H9 (cell line): ENCODE measurements at regions not wholly inside any gene's neighbourhood (a gene's known extent, or its start where the extent isn't known, plus 50 kb on each side); places are given as distances from the start of the nearest gene placed in this dataset.

Experiments
- DNase-seq: peaks from one replicate; pipeline ENCODE4 v3.0.0-alpha.2; 2017
- H2AFZ ChIP-seq: one replicate; pipeline ENCODE4 v1.6.1; 2013; ENCODE audit warnings: mild to moderate bottlenecking, low read length, control low read depth, moderate library complexity
- H2AK5ac ChIP-seq: 2 replicates; pipeline ENCODE4 v1.6.1; 2013; ENCODE audit warnings: low read length, control low read depth, mixed read lengths; ENCODE audit not compliant: insufficient read length
- H2BK120ac ChIP-seq: one replicate; pipeline ENCODE4 v1.6.1; 2013; ENCODE audit warnings: low read depth, mild to moderate bottlenecking, low read length, control low read depth, inconsistent platforms; ENCODE audit not compliant: poor library complexity, severe bottlenecking
- H2BK12ac ChIP-seq: 2 replicates; pipeline ENCODE4 v1.6.1; 2013; ENCODE audit warnings: low read length, control low read depth, mixed read lengths, low read depth; ENCODE audit not compliant: insufficient read length
- H2BK15ac ChIP-seq: 2 replicates; pipeline ENCODE4 v1.6.1; 2013; ENCODE audit warnings: low read depth, low read length, control low read depth
- H2BK20ac ChIP-seq: one replicate; pipeline ENCODE4 v1.6.1; 2013; ENCODE audit warnings: low read depth, mild to moderate bottlenecking, low read length, control low read depth, inconsistent platforms; ENCODE audit not compliant: poor library complexity, severe bottlenecking
- H2BK5ac ChIP-seq: 2 replicates; pipeline ENCODE4 v1.6.1; 2013; ENCODE audit warnings: low read length, control low read depth, mixed read lengths; ENCODE audit not compliant: insufficient read length
- H3K14ac ChIP-seq: 2 replicates; pipeline ENCODE4 v1.6.1; 2013; ENCODE audit warnings: low read length, control low read depth; ENCODE audit not compliant: insufficient read depth
- H3K18ac ChIP-seq: 2 replicates; pipeline ENCODE4 v1.6.1; 2013; ENCODE audit warnings: low read depth, mild to moderate bottlenecking, mixed read lengths, low read length, control low read depth; ENCODE audit not compliant: insufficient read length
- H3K23ac ChIP-seq: 2 replicates; pipeline ENCODE4 v1.6.1; 2013; ENCODE audit warnings: low read length, control low read depth, mixed read lengths, low read depth; ENCODE audit not compliant: insufficient read length
- H3K23me2 ChIP-seq: 2 replicates; pipeline ENCODE4 v1.6.1; 2013; ENCODE audit warnings: low read depth, mild to moderate bottlenecking, mixed read lengths, low read length, control low read depth; ENCODE audit not compliant: insufficient read length, poor library complexity, severe bottlenecking
- H3K27ac ChIP-seq: 2 replicates; pipeline ENCODE4 v1.5.1; 2013; ENCODE audit warnings: low read length, control low read depth, mixed read lengths, low read depth; ENCODE audit not compliant: insufficient read length
- H3K27me3 ChIP-seq: 2 replicates; pipeline ENCODE4 v1.6.1; 2013; ENCODE audit warnings: low read length, control low read depth, inconsistent platforms; ENCODE audit not compliant: insufficient read depth
- H3K4ac ChIP-seq: 2 replicates; pipeline ENCODE4 v1.6.1; 2013; ENCODE audit warnings: low read depth, mild to moderate bottlenecking, control low read depth, inconsistent platforms, low read length, moderate library complexity
- H3K4me1 ChIP-seq: 2 replicates; pipeline ENCODE4 v1.6.1; 2013; ENCODE audit warnings: low read length, control low read depth, inconsistent platforms; ENCODE audit not compliant: insufficient read depth
- H3K4me2 ChIP-seq: 2 replicates; pipeline ENCODE4 v1.6.1; 2013; ENCODE audit warnings: low read length, control low read depth, mixed read lengths; ENCODE audit not compliant: insufficient read length, insufficient read depth
- H3K56ac ChIP-seq: 2 replicates; pipeline ENCODE4 v1.6.1; 2013; ENCODE audit warnings: low read depth, mild to moderate bottlenecking, mixed read lengths, low read length, control low read depth; ENCODE audit not compliant: insufficient read length
- H3K79me1 ChIP-seq: 2 replicates; pipeline ENCODE4 v1.6.1; 2013; ENCODE audit warnings: low read depth, mild to moderate bottlenecking, moderate library complexity, low read length, control low read depth, inconsistent platforms; ENCODE audit not compliant: insufficient read depth, poor library complexity, severe bottlenecking
- H3K79me2 ChIP-seq: 2 replicates; pipeline ENCODE4 v1.6.1; 2013; ENCODE audit warnings: low read length, control low read depth, inconsistent platforms; ENCODE audit not compliant: insufficient read depth
- H3K9ac ChIP-seq: 2 replicates; pipeline ENCODE4 v1.6.1; 2013; ENCODE audit warnings: low read length, control low read depth, mixed read lengths; ENCODE audit not compliant: insufficient read length; ENCODE audit errors: extremely low read depth
- H3K9me3 ChIP-seq: one replicate; pipeline ENCODE4 v1.6.1; 2013; ENCODE audit warnings: low read depth, low read length, inconsistent platforms; ENCODE audit not compliant: control insufficient read depth
- H3T11ph ChIP-seq: one replicate; pipeline ENCODE4 v1.6.1; 2013; ENCODE audit warnings: mild to moderate bottlenecking, low read length, control low read depth, inconsistent platforms
- H4K20me1 ChIP-seq: one replicate; pipeline ENCODE4 v1.6.1; 2013; ENCODE audit not compliant: control insufficient read depth, insufficient read length, insufficient read depth
- H4K5ac ChIP-seq: 2 replicates; pipeline ENCODE4 v1.6.1; 2013; ENCODE audit warnings: low read depth, mild to moderate bottlenecking, mixed read lengths, low read length, control low read depth; ENCODE audit not compliant: insufficient read length
- H4K8ac ChIP-seq: replicated peaks from 2 replicates; pipeline ENCODE4 v1.6.1; 2013; ENCODE audit warnings: low read length, control low read depth, mixed read lengths, low read depth; ENCODE audit not compliant: insufficient read length
- H4K91ac ChIP-seq: 2 replicates; pipeline ENCODE4 v1.6.1; 2013; ENCODE audit warnings: low read depth, mild to moderate bottlenecking, moderate library complexity, mixed read lengths, low read length, control low read depth; ENCODE audit not compliant: insufficient read length
- H3K27ac Mint-ChIP-seq, 3 experiments: 2 replicates in 2 of 3; 3 replicates in 1 of 3; pipeline ENCODE4 v1.8.0; 2020 to 2021; ENCODE audit warnings: mixed read lengths in 3 of 3, mild to moderate bottlenecking in 1 of 3, moderate library complexity in 1 of 3
- H3K27me3 Mint-ChIP-seq: 2 replicates; pipeline ENCODE4 v1.8.0; 2021; ENCODE audit warnings: low read depth, mild to moderate bottlenecking, moderate library complexity, mixed read lengths
- H3K36me3 Mint-ChIP-seq, 3 experiments: 2 replicates in 2 of 3; 3 replicates in 1 of 3; pipeline ENCODE4 v1.8.0; 2020 to 2021; ENCODE audit warnings: low read depth in 3 of 3, mixed read lengths in 3 of 3; ENCODE audit not compliant: insufficient read depth in 1 of 3
- H3K4me1 Mint-ChIP-seq, 2 experiments: 2 replicates each; pipeline ENCODE4 v1.8.0; 2020; ENCODE audit warnings: mixed read lengths in 2 of 2
- H3K4me3 Mint-ChIP-seq, 2 experiments: 2 replicates in 1 of 2; 3 replicates in 1 of 2; pipeline ENCODE4 v1.8.0; 2020 to 2021; ENCODE audit warnings: mild to moderate bottlenecking in 2 of 2, mixed read lengths in 2 of 2, moderate library complexity in 1 of 2
- H3K9me3 Mint-ChIP-seq, 2 experiments: 2 replicates in 1 of 2; 3 replicates in 1 of 2; pipeline ENCODE4 v1.8.0; 2020; ENCODE audit warnings: mild to moderate bottlenecking in 2 of 2, mixed read lengths in 2 of 2, moderate library complexity in 1 of 2
- WGBS: extraction: QIAGEN DNeasy Blood & Tissue Kit; methylation state at CpG from one replicate; pipeline ENCODE4 v1.1.7; 2013; ENCODE audit warnings: missing lambda C conversion rate, low lambda C conversion rate, mixed read lengths; ENCODE audit not compliant: insufficient read length; ENCODE audit errors: extremely low coverage; 5-methylcytosine and 5-hydroxymethylcytosine counted together
- TF ChIP-seq, protein P1 (sequence below): fragments of 200-600 bp; sonication (generic); conservative IDR thresholded peaks from 3 replicates; pipeline ENCODE4 v1.8.0; 2021; ENCODE audit warnings: antibody characterized with exemption, mild to moderate bottlenecking

DNA sequence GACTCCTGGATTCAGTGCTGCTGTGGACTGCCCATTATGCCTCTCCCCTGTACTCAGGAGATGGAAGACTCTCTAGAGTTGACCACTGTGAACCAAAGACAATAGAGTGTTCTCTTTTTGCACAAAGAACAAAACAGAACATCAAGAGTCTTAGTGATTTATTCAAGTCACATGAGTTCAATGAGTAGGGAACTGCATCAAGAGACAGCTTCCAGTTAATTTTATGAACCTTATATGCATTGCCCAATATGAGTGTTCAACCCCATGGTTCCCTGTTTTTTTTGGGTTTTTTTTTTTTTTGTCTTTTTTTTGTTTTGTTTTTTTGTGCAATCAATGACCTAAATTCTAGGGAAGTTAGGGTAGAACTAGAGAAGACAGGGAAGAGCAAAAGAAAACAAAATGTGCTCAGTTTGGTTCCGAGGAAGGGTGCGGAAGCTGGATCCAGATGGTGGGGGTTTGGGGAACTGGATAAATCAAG is 224.3 kb downstream of the MAFB start:
- WGBS, result no CpG with 5 or more reads among the region's 2 CpGs
- H3K27ac Mint-ChIP-seq, result no peak overlapping the region

More for the DNA sequence above, 224.3 kb downstream of the MAFB start:
- no peaks in the 10 kb centered on the region; a peak in 1 of 4 replicates for H3K4me1 Mint-ChIP-seq
- H3K27me3 ChIP-seq, result no peaks in the 10 kb centered on the region
- H4K5ac ChIP-seq, result no peak overlapping the region
- H3K79me2 ChIP-seq, result no peaks in the 10 kb centered on the region
- no peak for DNase-seq
- no peak overlapping the region for H4K91ac ChIP-seq
- no peak overlapping the region for H2AK5ac ChIP-seq
- no peaks in the 10 kb centered on the region for H3K27me3 Mint-ChIP-seq
- H2BK120ac ChIP-seq, result no peak overlapping the region
- H2BK5ac ChIP-seq, result no peak overlapping the region
- H3K9me3 Mint-ChIP-seq, result no peaks in the 10 kb centered on the region; a peak in 1 of 5 replicates
- no peaks in the 10 kb centered on the region for H3K79me1 ChIP-seq
- H2BK15ac ChIP-seq, result no peak overlapping the region
- H3K4me1 ChIP-seq, result no peaks in the 10 kb centered on the region
- no peak overlapping the region for H4K8ac ChIP-seq
- no peak overlapping the region for H3K14ac ChIP-seq
- no peak overlapping the region for H3K9ac ChIP-seq
- H2BK12ac ChIP-seq, result no peak overlapping the region
- H3K27ac ChIP-seq, result no peak overlapping the region
- no peak overlapping the region for H3K23ac ChIP-seq
- TF ChIP-seq, protein P1, sequence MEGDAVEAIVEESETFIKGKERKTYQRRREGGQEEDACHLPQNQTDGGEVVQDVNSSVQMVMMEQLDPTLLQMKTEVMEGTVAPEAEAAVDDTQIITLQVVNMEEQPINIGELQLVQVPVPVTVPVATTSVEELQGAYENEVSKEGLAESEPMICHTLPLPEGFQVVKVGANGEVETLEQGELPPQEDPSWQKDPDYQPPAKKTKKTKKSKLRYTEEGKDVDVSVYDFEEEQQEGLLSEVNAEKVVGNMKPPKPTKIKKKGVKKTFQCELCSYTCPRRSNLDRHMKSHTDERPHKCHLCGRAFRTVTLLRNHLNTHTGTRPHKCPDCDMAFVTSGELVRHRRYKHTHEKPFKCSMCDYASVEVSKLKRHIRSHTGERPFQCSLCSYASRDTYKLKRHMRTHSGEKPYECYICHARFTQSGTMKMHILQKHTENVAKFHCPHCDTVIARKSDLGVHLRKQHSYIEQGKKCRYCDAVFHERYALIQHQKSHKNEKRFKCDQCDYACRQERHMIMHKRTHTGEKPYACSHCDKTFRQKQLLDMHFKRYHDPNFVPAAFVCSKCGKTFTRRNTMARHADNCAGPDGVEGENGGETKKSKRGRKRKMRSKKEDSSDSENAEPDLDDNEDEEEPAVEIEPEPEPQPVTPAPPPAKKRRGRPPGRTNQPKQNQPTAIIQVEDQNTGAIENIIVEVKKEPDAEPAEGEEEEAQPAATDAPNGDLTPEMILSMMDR, result no peak
- peaks cover 0 to 2% (median 0%) of the 10 kb centered on the region in 3 experiments; a peak in 1 of 7 replicates for H3K36me3 Mint-ChIP-seq
- no peak overlapping the region for H3K4me2 ChIP-seq
- no peak overlapping the region for H3K4ac ChIP-seq
- no peak overlapping the region for H3K56ac ChIP-seq
- no peak overlapping the region for H2BK20ac ChIP-seq
- H3T11ph ChIP-seq, result no peak overlapping the region
- H3K4me3 Mint-ChIP-seq, result no peak overlapping the region
- no peak overlapping the region for H3K18ac ChIP-seq
- H4K20me1 ChIP-seq, result no peaks in the 10 kb centered on the region
- no peak overlapping the region for H2AFZ ChIP-seq
- H3K9me3 ChIP-seq, result no peaks in the 10 kb centered on the region
- H3K23me2 ChIP-seq, result no peaks in the 10 kb centered on the region
